Subcutaneous abdominal adipose tissue (tissue), 5 donors: ENCODE measurements at regions not wholly inside any gene's neighbourhood (a gene's known extent, or its start where the extent isn't known, plus 50 kb on each side); places are given as distances from the start of the nearest gene placed in this dataset.

Source experiments
- H3K27ac ChIP-seq: one replicate; pipeline ENCODE4 v1.7.0; 2013; ENCODE audit warnings: low read depth, mild to moderate bottlenecking, inconsistent platforms, low read length, moderate library complexity
- H3K27me3 ChIP-seq, 5 donors: one replicate each; pipeline ENCODE4 v1.7.0; 2013; ENCODE audit warnings: low read length in 5 of 5, inconsistent platforms in 1 of 5; ENCODE audit not compliant: control insufficient read depth in 5 of 5, insufficient read depth in 4 of 5
- H3K36me3 ChIP-seq, 5 donors: one replicate each; pipeline ENCODE4 v1.7.0; 2013; ENCODE audit warnings: low read length in 5 of 5; ENCODE audit not compliant: control insufficient read depth in 5 of 5, insufficient read depth in 5 of 5
- H3K4me1 ChIP-seq, 5 donors: one replicate each; pipeline ENCODE4 v1.7.0; 2013; ENCODE audit warnings: low read length in 5 of 5, mild to moderate bottlenecking in 3 of 5, moderate library complexity in 1 of 5; ENCODE audit not compliant: control insufficient read depth in 5 of 5, insufficient read depth in 5 of 5
- H3K4me3 ChIP-seq, 5 donors: one replicate each; pipeline ENCODE4 v1.7.0; 2013; ENCODE audit warnings: low read length in 5 of 5, low read depth in 1 of 5
- H3K9ac ChIP-seq, 5 donors: one replicate each; pipeline ENCODE4 v1.7.0; 2013; ENCODE audit warnings: low read length in 5 of 5, mild to moderate bottlenecking in 4 of 5, moderate library complexity in 3 of 5
- H3K9me3 ChIP-seq, 5 donors: one replicate each; pipeline ENCODE4 v1.7.0; 2013; ENCODE audit warnings: low read length in 5 of 5; ENCODE audit not compliant: control insufficient read depth in 5 of 5
- donor health status: healthy.
- donor health status: healthy.
- donor health status: healthy.
- donor health status: healthy.
- donor health status: healthy.

DNA sequence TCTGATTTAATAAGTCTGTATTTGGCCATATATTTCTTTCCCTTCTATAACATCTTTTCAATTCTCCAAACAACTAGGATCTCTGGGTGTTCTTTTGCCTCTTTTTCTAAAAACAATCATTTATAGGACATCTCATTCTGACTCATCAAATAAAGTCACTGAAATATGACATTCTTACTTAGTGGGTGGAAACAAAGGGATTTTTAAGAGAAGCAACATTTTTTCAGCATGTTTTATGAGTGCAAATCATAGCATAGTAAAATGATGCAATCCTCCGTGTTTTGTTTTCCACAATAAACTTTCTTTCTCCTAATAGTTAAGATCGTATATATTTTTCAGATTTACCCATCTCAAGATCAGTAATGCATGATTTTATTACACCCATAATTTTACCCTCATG lies 179.8 kb downstream of the SPCS3 start:
- H3K9ac ChIP-seq = no peak overlapping the region
- H3K9me3 ChIP-seq = peaks cover 0 to 4% (median 0%) of the 10 kb centered on the region in 5 donors
- no peaks in the 10 kb centered on the region for H3K4me1 ChIP-seq
- no peaks in the 10 kb centered on the region for H3K27me3 ChIP-seq
- H3K4me3 ChIP-seq = no peak overlapping the region
- no peak overlapping the region for H3K27ac ChIP-seq
- H3K36me3 ChIP-seq = no peaks in the 10 kb centered on the region

DNA sequence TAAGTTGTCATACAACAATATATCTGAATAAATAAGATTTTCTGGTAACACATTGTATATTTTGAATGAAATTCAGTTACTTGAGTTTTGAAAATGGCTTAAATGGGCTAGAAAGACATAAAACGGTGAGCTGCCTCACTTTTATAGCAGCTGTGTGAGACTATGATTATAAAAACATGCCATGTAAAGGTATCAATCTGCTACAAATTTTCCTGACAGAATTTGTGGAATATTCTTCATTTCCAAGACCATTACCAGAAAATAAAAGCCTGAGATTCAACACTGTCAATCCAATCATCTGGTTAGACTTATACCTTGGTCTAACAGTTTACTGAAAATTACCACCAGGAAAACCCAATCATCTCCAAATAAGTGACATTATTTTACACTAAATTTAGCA lies 181.1 kb downstream of the SPCS3 start:
- Histone ChIP-seq H3K27ac (no peak overlapping the region), H3K36me3 (no peaks in the 10 kb centered on the region), H3K4me1 (no peaks in the 10 kb centered on the region), H3K9me3 (peaks cover 0 to 4% (median 0%) of the 10 kb centered on the region in 5 donors), H3K27me3 (no peaks in the 10 kb centered on the region), H3K9ac (no peak overlapping the region), H3K4me3 (no peak overlapping the region)

DNA sequence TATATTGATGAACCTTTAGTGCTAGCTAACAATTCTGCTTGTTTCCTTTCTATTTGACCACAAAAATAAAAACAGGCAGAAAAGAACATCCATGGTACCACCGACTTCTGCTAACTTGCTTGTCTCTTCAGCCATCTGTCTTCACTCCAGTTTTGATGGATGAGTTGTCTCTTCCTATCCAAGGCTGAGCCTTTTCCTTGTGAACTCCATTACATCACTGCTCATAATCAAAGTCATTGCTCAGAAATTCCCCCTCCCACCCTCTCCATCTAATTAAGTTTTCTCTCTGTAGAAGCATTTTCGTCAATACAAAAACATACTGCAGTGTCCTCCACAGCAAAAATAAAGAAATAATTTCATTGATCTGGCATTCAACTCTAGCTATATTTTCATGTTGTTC lies 184.4 kb downstream of the SPCS3 start:
- no peaks in the 10 kb centered on the region for H3K9me3 ChIP-seq
- no peak overlapping the region for H3K27ac ChIP-seq
- H3K36me3 ChIP-seq = no peaks in the 10 kb centered on the region

DNA sequence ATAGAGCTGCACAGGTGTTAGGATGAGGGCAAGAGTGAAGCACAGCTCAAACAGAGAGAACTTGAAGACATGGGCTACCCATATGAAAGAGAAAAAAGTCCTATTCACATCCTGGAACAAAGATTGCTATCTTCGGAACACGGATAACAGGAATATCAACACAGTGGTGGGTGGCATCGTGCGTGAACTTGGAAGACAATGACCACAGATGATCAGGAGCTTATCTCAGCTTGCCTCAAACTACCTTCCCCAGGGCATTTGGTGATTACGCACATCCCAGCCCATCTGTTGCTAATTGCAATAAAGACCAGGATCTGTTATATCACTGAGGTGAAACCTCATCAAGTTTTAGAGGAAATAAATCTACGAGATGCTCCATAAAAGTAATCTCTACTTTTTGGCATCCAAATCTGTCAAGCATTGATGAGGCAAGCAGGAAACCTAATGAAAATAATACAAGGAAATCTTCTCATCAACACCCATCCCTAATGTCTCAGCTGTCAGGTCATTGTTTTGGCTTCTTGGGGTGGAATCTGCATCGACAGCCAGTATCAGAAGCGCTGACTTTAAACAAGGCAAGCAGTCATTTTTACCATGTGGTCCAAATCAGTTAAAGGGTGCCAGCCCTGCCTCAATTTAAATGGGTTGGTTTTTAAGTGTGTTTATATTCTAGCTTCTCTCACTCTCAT lies 188.2 kb downstream of the SPCS3 start:
- Histone ChIP-seq H3K4me1 (no peaks in the 10 kb centered on the region), H3K4me3 (no peak overlapping the region), H3K27ac (no peak overlapping the region), H3K36me3 (no peaks in the 10 kb centered on the region), H3K27me3 (peaks cover 0 to 2% (median 0%) of the 10 kb centered on the region in 5 donors), H3K9me3 (no peaks in the 10 kb centered on the region), H3K9ac (no peak overlapping the region)

More for the DNA sequence above, 184.4 kb downstream of the SPCS3 start:
- Histone ChIP-seq H3K9ac (no peak overlapping the region), H3K4me1 (no peaks in the 10 kb centered on the region), H3K4me3 (no peak overlapping the region), H3K27me3 (no peaks in the 10 kb centered on the region)

DNA sequence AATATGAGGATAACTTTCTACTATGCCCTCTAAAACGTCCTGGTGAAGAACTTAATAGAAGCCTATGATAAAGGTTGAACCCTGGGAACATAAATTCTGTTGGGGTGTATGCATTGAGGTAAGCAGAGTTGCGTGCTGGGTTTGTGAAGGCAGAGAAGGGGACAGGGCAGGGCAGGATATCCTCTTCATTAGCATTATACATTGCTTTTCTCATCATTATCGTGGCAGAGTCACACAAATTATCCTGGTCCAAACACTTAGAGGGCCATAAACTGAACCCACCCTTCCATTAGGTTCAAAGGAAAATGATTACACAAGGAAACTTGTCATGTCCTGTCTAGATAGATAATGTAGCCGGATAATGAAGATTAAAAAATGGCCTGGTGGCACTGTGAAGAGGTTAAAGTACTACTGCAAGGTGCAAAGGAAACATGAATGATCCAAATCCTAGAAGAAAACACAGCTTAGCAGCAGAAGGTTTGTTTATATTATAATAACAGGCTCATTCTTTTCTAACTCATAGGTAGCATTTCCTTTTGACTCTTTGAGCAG lies 189.1 kb downstream of the SPCS3 start:
- no peaks in the 10 kb centered on the region for H3K4me1 ChIP-seq
- H3K27me3 ChIP-seq = peaks cover 0 to 2% (median 0%) of the 10 kb centered on the region in 5 donors
- H3K27ac ChIP-seq = no peak overlapping the region
- H3K4me3 ChIP-seq = no peak overlapping the region
- H3K36me3 ChIP-seq = no peaks in the 10 kb centered on the region
- H3K9me3 ChIP-seq = peaks cover 0 to 3% (median 0%) of the 10 kb centered on the region in 5 donors
- no peak overlapping the region for H3K9ac ChIP-seq

DNA sequence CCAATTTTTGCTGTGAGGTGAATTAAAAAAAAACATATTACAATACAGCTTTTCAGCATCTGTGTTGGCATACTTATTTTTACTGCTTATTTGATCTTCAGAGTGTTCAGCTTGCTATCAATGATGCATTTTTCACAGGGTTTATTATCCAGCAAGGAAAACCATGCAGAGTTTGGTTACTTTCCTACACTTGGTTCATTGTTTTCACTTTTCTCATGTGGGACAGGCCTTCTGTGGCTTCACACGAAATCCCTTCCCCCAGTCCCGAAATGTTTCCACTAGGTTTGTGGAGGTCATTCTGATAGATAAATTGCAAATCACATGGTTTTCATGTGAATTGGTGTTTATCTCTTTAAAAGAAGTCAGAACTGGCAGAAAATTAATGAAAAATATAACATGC lies 205.8 kb downstream of the SPCS3 start:
- H3K4me3 ChIP-seq = no peak overlapping the region
- H3K9me3 ChIP-seq = peaks cover 0 to 4% (median 0%) of the 10 kb centered on the region in 5 donors
- no peak overlapping the region for H3K9ac ChIP-seq
- H3K27ac ChIP-seq = no peak overlapping the region
- no peaks in the 10 kb centered on the region for H3K27me3 ChIP-seq
- H3K36me3 ChIP-seq = no peaks in the 10 kb centered on the region
- no peaks in the 10 kb centered on the region for H3K4me1 ChIP-seq

DNA sequence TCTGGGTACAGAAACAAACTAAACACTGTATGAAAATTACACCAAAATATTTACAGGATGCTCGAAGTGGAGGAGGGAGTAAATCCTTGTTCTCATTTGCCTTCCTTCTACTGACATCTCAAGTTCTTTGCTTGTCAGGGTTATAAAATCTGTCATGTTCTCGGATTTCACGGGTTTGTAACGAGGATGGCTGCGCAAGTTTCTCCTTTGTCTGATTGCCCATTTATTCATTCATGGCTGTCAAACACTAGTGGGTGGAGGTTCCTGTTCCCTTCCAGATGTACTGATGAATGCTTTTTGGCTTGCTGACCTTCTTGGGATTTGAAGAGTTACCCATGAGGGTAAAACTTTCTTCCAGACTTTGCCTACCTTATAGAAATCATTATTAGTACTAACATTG lies 206.9 kb downstream of the SPCS3 start:
- H3K4me3 ChIP-seq = no peak overlapping the region
- peaks cover 0 to 4% (median 0%) of the 10 kb centered on the region in 5 donors for H3K9me3 ChIP-seq
- no peak overlapping the region for H3K27ac ChIP-seq
- H3K27me3 ChIP-seq = no peaks in the 10 kb centered on the region
- H3K4me1 ChIP-seq = no peaks in the 10 kb centered on the region
- H3K9ac ChIP-seq = no peak overlapping the region
- H3K36me3 ChIP-seq = no peaks in the 10 kb centered on the region

DNA sequence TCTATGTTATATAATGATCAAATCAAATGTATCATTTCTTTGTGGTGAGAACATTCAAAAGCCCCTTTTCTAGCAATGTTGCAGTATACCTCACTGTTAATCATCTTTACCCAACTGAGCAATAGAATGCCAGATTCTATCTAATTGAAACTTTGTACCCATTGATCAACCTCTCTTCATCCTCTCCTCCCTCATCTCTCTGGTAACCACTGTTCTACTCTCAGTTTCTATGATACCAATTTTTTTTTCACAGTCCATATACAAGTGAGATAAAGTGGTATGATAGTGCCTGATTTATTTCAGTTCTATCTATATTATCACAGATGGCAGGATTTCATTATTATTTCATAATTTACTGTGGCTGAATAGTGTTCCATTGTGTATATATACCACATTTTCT lies 209.8 kb downstream of the SPCS3 start:
- no peaks in the 10 kb centered on the region for H3K36me3 ChIP-seq
- no peak overlapping the region for H3K4me3 ChIP-seq
- H3K9me3 ChIP-seq = no peaks in the 10 kb centered on the region
- H3K9ac ChIP-seq = no peak overlapping the region
- H3K4me1 ChIP-seq = no peaks in the 10 kb centered on the region
- H3K27ac ChIP-seq = no peak overlapping the region
- H3K27me3 ChIP-seq = no peaks in the 10 kb centered on the region

DNA sequence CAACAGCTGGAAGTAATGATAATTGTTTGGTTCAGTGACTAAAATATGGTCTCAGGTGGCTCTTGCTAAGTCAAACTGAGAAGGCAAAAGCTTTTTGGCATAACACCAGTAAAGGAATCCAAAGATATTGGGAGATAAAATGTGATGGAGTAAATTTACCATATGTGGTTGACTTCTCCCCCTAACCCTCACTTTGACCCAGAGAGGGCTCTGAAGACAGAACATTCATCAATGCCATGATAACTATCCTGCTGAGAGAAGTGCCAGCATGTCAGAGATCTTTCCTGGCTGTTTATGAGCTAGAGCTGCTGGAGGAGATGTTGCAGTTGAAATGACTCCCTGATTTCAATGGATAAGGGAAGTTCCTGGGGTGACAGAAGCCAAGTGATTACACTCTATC lies 213.4 kb downstream of the SPCS3 start:
- Histone ChIP-seq H3K4me1 (peaks cover 0 to 2% (median 0%) of the 10 kb centered on the region in 5 donors), H3K36me3 (no peaks in the 10 kb centered on the region), H3K9me3 (no peaks in the 10 kb centered on the region), H3K27me3 (no peaks in the 10 kb centered on the region), H3K9ac (no peak overlapping the region), H3K27ac (no peak overlapping the region), H3K4me3 (no peak overlapping the region)

DNA sequence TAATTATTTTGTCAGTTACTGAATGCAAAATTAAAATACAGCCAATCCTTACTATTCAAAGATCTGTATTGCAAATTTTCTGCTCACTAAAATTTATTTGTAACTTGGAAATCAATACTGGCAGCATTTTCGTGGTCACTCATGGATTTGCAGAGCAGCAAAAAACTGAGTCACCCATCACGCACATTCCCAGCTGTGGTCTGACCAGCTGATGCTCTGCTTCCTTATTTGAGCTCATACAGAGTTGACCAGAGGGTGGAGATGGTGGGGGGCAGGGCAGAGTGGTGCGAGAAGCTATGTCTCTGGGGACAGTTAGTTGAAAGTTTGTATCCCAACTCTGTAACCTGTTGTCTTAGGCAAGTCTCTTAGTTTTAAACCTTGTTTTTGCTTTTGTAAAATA lies 214.8 kb downstream of the SPCS3 start:
- no peaks in the 10 kb centered on the region for H3K9me3 ChIP-seq
- H3K36me3 ChIP-seq = no peaks in the 10 kb centered on the region
- no peaks in the 10 kb centered on the region for H3K27me3 ChIP-seq

More for the DNA sequence above, 214.8 kb downstream of the SPCS3 start:
- H3K9ac ChIP-seq = no peak overlapping the region
- peaks cover 0 to 5% (median 0%) of the 10 kb centered on the region in 5 donors for H3K4me1 ChIP-seq
- no peak overlapping the region for H3K27ac ChIP-seq
- H3K4me3 ChIP-seq = no peak overlapping the region
